Skin of body (tissue), 1 donor: ENCODE measurements at regions not wholly inside any gene's neighbourhood (a gene's known extent, or its start where the extent isn't known, plus 50 kb on each side); places are given as distances from the start of the nearest gene placed in this dataset.
"Not testable (repeated sequence)": the region's sequence is repeated elsewhere in the genome, so short reads cannot be mapped to it uniquely, and the experiment has no call there.

Source experiments
- DNase-seq: peaks from one replicate; lab custom pipeline; 2025; lab: John Stamatoyannopoulos, UW

GRCh38 chr17:5747276-5747675 lies 163.0 kb upstream of the NLRP1 start:
- no peak for DNase-seq

GRCh38 chr17:5747964-5748363 lies 163.7 kb upstream of the NLRP1 start:
- DNase-seq, result no peak

- DNase-seq, result no peak
Observed at GRCh38 chr17:5753421-5753820, 169.1 kb upstream of the NLRP1 start.

- no peak for DNase-seq
Observed at GRCh38 chr17:5757314-5757907, 173.1 kb upstream of the NLRP1 start.

- DNase-seq, result no peak
Observed at GRCh38 chr17:5758651-5759050, 174.3 kb upstream of the NLRP1 start.

- DNase-seq, result no peak
Observed at GRCh38 chr17:5759501-5759925, 175.2 kb upstream of the NLRP1 start.

GRCh38 chr17:5762191-5762590 lies 177.9 kb upstream of the NLRP1 start:
- no peak for DNase-seq

GRCh38 chr17:5763595-5764306 lies 179.4 kb upstream of the NLRP1 start:
- no peak for DNase-seq

GRCh38 chr17:5769593-5770354 lies 185.5 kb upstream of the NLRP1 start:
- DNase-seq, result no peak

- DNase-seq, result no peak
Observed at GRCh38 chr17:5770441-5771270, 186.3 kb upstream of the NLRP1 start.

- DNase-seq, result not testable (repeated sequence)
Observed at GRCh38 chr17:5771271-5771577, 186.9 kb upstream of the NLRP1 start.

GRCh38 chr17:5772017-5772416 lies 187.7 kb upstream of the NLRP1 start:
- not testable (repeated sequence) for DNase-seq

GRCh38 chr17:5772720-5773119 lies 188.4 kb upstream of the NLRP1 start:
- DNase-seq, result no peak

- DNase-seq, result no peak
Observed at GRCh38 chr17:5773816-5774360, 189.6 kb upstream of the NLRP1 start.

- DNase-seq, result no peak
Observed at GRCh38 chr17:5775098-5775497, 190.8 kb upstream of the NLRP1 start.

- DNase-seq, result no peak
Observed at GRCh38 chr17:5780476-5780875, 196.2 kb upstream of the NLRP1 start.

- DNase-seq, result no peak
Observed at GRCh38 chr17:5781236-5781927, 197.1 kb upstream of the NLRP1 start.

- DNase-seq, result no peak
Observed at GRCh38 chr17:5783269-5783668, 199.0 kb upstream of the NLRP1 start.

- DNase-seq, result no peak
Observed at GRCh38 chr17:5783851-5784250, 199.5 kb upstream of the NLRP1 start.

- DNase-seq, result no peak
Observed at GRCh38 chr17:5784791-5785190, 200.5 kb upstream of the NLRP1 start.

- no peak for DNase-seq
Observed at GRCh38 chr17:5785338-5785737, 201.0 kb upstream of the NLRP1 start.
